Left ventricle myocardium inferior (tissue), 1 donor: ENCODE measurements at regions not wholly inside any gene's neighbourhood (a gene's known extent, or its start where the extent isn't known, plus 50 kb on each side); places are given as distances from the start of the nearest gene placed in this dataset.
A peak's percentile ranks its signal among the peaks of the same experiment; 100 is the strongest.

Experiments
- DNase-seq: peaks from one replicate; pipeline ENCODE4 v3.0.0-alpha.2; 2020
- H3K27ac ChIP-seq: fragments of 200-600 bp; replicated peaks from 2 replicates; pipeline ENCODE4 v1.8.0; 2021
- H3K27me3 ChIP-seq: fragments of 200-600 bp; 2 replicates; pipeline ENCODE4 v1.8.0; 2021; ENCODE audit warnings: low read depth
- H3K36me3 ChIP-seq: fragments of 200-600 bp; 2 replicates; pipeline ENCODE4 v1.8.0; 2021
- H3K4me1 ChIP-seq: fragments of 200-600 bp; 2 replicates; pipeline ENCODE4 v1.8.0; 2021
- H3K4me3 ChIP-seq: fragments of 200-600 bp; 2 replicates; pipeline ENCODE4 v1.8.0; 2021; ENCODE audit warnings: mild to moderate bottlenecking, moderate library complexity
- H3K9me3 ChIP-seq: fragments of 200-600 bp; replicated peaks from 2 replicates; pipeline ENCODE4 v1.8.0; 2021
- intact Hi-C: fragments of 100-400 bp; cut with micrococcal nuclease; formaldehyde crosslinking; loops from one replicate; pipeline ENCODE4 v1.11.0; 2022
- TF ChIP-seq, protein P1 (sequence below): fragments of 200-600 bp; IDR thresholded peaks from 2 replicates; pipeline ENCODE4 v1.8.0; 2021; ENCODE audit warnings: antibody characterized with exemption, mild to moderate bottlenecking, borderline replicate concordance
- donor health status: DM: no; HTN: yes; CAD: no; lungs with severe emphysema.

DNA sequence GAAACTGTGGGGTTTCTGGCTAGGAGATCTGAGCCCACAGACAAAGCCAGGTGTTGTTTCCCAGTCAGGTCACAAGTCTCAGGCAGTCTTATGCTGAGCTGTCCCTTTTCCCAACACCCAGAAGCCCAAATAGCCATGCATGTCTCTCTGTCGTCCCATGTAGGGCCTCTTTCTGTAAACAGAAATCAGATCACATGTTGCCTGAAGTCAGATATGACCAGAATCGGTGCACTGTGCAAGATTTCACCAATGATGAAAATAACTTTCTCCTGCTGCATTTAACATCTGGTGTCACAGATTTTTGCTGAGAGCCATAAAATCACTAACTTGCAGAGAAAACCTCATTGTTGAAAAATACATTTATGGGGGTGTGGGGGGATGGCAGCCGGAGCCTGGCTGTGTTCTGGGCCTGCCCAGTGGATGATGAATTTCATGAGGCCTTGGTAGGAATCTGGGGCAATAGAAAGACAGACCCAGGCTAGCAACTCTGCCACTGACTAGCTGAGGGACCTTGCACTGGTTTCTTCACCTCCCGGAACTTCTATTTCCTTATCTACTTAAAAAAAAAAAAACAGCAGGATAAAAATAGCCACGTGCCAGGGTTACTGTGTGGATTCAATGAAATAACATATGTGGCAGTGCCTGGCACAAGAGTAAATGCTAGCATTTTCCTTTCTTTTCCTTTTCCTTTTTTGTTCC lies 158.8 kb upstream of the NFIA start:
- no peaks in the 10 kb centered on the region for H3K27me3 ChIP-seq
- TF ChIP-seq, protein P1, sequence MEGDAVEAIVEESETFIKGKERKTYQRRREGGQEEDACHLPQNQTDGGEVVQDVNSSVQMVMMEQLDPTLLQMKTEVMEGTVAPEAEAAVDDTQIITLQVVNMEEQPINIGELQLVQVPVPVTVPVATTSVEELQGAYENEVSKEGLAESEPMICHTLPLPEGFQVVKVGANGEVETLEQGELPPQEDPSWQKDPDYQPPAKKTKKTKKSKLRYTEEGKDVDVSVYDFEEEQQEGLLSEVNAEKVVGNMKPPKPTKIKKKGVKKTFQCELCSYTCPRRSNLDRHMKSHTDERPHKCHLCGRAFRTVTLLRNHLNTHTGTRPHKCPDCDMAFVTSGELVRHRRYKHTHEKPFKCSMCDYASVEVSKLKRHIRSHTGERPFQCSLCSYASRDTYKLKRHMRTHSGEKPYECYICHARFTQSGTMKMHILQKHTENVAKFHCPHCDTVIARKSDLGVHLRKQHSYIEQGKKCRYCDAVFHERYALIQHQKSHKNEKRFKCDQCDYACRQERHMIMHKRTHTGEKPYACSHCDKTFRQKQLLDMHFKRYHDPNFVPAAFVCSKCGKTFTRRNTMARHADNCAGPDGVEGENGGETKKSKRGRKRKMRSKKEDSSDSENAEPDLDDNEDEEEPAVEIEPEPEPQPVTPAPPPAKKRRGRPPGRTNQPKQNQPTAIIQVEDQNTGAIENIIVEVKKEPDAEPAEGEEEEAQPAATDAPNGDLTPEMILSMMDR = no peak
- no peak overlapping the region for H3K4me3 ChIP-seq
- H3K4me1 ChIP-seq = peaks cover 39% of the 10 kb centered on the region
- intact Hi-C loops = no loop called here
- H3K9me3 ChIP-seq = no peaks in the 10 kb centered on the region
- H3K36me3 ChIP-seq = no peaks in the 10 kb centered on the region
- no peak for DNase-seq
- peak overlapping the region; percentile 48 for H3K27ac ChIP-seq

- Histone ChIP-seq H3K4me3 (no peak overlapping the region), H3K4me1 (peaks cover 39% of the 10 kb centered on the region), H3K27ac (peak overlapping the region; percentile 57), H3K27me3 (no peaks in the 10 kb centered on the region), H3K36me3 (no peaks in the 10 kb centered on the region), H3K9me3 (no peaks in the 10 kb centered on the region)
- TF ChIP-seq, protein P1 = no peak
- intact Hi-C loops = no loop called here
- DNase-seq = peak; percentile 49
Observed at GRCh38 chr1:60922304-60922703, 160.1 kb upstream of the NFIA start.

GRCh38 chr1:60921175-60921574 lies 161.2 kb upstream of the NFIA start:
- Histone ChIP-seq H3K4me3 (no peak overlapping the region), H3K27me3 (no peaks in the 10 kb centered on the region), H3K9me3 (no peaks in the 10 kb centered on the region), H3K4me1 (peaks cover 39% of the 10 kb centered on the region), H3K27ac (no peak overlapping the region), H3K36me3 (no peaks in the 10 kb centered on the region)
- DNase-seq = no peak
- TF ChIP-seq, protein P1 = no peak
- intact Hi-C loops = no loop called here

DNA sequence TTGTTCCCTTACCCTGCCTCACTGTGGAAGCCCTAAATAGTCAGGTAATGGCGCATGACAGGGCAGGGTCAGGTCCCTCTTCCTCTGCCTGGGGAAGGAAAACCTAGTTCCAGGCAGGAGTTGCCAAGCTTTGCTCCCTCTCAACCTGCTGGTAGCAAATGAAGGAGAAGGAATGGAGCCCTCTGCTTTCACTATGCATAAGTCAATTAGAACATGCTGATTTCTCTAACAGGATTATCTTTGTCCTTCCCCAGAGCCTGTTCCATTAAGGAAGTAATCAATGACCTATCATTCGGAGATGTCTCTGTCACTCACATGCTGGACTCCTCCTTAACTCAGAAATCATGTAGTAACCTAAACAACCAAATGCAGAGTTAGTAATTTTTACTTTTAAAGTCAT lies 161.8 kb upstream of the NFIA start:
- no peak for DNase-seq
- H3K4me3 ChIP-seq = no peak overlapping the region
- intact Hi-C loops = no loop called here
- no peaks in the 10 kb centered on the region for H3K27me3 ChIP-seq
- H3K36me3 ChIP-seq = no peaks in the 10 kb centered on the region
- no peaks in the 10 kb centered on the region for H3K9me3 ChIP-seq
- no peak overlapping the region for H3K27ac ChIP-seq
- peaks cover 41% of the 10 kb centered on the region for H3K4me1 ChIP-seq
- TF ChIP-seq, protein P1 = no peak

DNA sequence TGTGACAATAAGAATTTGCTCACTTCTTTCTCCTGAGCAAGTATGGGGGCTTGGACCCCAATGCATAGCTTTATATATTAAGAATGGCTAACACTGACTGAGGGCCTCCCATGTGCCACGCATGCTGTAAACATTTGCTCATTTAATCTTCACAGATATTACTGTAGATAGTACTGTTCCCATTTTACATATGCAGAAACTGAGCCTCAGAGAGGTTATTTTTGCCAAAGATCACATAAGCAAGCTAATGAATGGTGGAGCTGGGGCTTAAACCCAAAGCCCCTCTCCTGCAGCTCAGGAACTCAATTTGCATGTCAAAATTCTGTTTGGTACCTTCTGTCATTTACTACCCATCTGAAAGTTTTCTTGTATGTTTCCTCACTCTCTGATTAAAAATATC lies 163.5 kb upstream of the NFIA start:
- TF ChIP-seq, protein P1 = no peak
- intact Hi-C loops = no loop called here

More for the DNA sequence above, 163.5 kb upstream of the NFIA start:
- DNase-seq = no peak
- Histone ChIP-seq H3K4me1 (peaks cover 33% of the 10 kb centered on the region), H3K4me3 (no peak overlapping the region), H3K36me3 (no peaks in the 10 kb centered on the region), H3K9me3 (no peaks in the 10 kb centered on the region), H3K27me3 (no peaks in the 10 kb centered on the region), H3K27ac (no peak overlapping the region)
